Keratinocyte (primary cell): ENCODE measurements at regions not wholly inside any gene's neighbourhood (a gene's known extent, or its start where the extent isn't known, plus 50 kb on each side); places are given as distances from the start of the nearest gene placed in this dataset.
A peak's percentile ranks its signal among the peaks of the same experiment; 100 is the strongest.

ENCODE experiments used
- EZH2 ChIP-seq: IDR thresholded peaks from one replicate; pipeline ENCODE4 v1.6.1; 2012; ENCODE audit warnings: inconsistent platforms, mild to moderate bottlenecking, low read length, moderate library complexity
- TF ChIP-seq, protein P1 (sequence below), 3 experiments: IDR thresholded peaks in 1 of 3; conservative IDR thresholded peaks in 1 of 3; optimal IDR thresholded peaks in 1 of 3; 2 replicates in 2 of 3; 3 replicates in 1 of 3; pipeline versions ENCODE3 to v1.5.1; 2011; ENCODE audit warnings: low read length in 3 of 3, mild to moderate bottlenecking in 3 of 3, moderate library complexity in 2 of 3, control low read depth in 1 of 3, inconsistent platforms in 1 of 3; ENCODE audit not compliant: insufficient read depth in 2 of 3; ENCODE audit errors: extremely low read depth in 1 of 3

DNA sequence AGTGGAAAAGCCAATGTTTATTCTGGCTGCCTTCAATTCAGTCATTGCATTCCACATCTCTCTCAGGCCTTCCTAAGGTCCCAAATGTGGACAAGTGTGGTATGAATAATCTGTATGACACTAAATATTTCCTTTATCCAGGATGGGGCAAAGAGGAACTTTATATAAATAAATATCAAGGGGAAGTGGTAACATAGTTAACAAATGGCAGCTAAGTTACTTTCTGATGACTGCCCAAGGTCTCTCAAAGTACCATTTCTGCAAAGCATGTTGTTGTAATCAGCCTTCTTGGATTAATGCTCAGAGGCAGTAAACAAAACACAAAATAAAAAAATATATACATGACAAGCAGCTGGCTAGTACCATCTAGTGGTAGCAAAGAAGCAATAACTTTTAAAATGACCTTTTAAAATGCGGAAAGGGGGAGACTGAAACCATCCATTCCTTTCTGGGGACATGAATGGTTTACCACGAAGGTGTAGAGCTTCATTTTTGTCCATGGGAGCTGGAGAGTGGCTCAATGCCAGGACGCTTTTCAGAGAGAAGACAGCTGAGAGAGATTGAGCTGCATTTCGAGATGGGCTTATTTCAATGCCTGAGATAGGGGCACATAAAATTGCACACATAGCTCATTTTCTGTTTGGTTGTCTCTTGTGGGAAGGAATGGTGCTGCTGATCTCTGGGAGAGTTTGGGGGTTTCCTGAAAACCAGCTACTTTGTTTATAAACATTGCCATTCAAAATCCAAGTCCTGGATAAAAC, 259.2 kb downstream of the RFC3 start:
- TF ChIP-seq, protein P1, sequence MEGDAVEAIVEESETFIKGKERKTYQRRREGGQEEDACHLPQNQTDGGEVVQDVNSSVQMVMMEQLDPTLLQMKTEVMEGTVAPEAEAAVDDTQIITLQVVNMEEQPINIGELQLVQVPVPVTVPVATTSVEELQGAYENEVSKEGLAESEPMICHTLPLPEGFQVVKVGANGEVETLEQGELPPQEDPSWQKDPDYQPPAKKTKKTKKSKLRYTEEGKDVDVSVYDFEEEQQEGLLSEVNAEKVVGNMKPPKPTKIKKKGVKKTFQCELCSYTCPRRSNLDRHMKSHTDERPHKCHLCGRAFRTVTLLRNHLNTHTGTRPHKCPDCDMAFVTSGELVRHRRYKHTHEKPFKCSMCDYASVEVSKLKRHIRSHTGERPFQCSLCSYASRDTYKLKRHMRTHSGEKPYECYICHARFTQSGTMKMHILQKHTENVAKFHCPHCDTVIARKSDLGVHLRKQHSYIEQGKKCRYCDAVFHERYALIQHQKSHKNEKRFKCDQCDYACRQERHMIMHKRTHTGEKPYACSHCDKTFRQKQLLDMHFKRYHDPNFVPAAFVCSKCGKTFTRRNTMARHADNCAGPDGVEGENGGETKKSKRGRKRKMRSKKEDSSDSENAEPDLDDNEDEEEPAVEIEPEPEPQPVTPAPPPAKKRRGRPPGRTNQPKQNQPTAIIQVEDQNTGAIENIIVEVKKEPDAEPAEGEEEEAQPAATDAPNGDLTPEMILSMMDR (optimal IDR thresholded peaks at IDR 0.05 in 1 of 3, IDR thresholded peaks at IDR 0.05 in 1 of 3, conservative IDR thresholded peaks at IDR 0.05 in 1 of 3; ENCODE audit: extremely low read depth in 1 of 3, insufficient read depth in 2 of 3, low read length in 3 of 3) = peak in 2 of 3 experiments; percentile 45 to 47
- no peak for TF ChIP-seq EZH2
